Coronary artery (tissue), 2 donors: ENCODE measurements at regions not wholly inside any gene's neighbourhood (a gene's known extent, or its start where the extent isn't known, plus 50 kb on each side); places are given as distances from the start of the nearest gene placed in this dataset.

Experiments
- DNase-seq: peaks from one replicate; pipeline ENCODE4 v3.0.0-alpha.2; 2017; ENCODE audit warnings: low spot score
- H3K27ac ChIP-seq, 2 donors: fragments of 200-600 bp; sonication (generic); one replicate each; pipeline ENCODE4 v1.5.1; 2016 to 2019
- H3K4me3 ChIP-seq: fragments of 200-600 bp; sonication (generic); 2 replicates; pipeline ENCODE4 v1.5.1; 2016; ENCODE audit warnings: mild to moderate bottlenecking, moderate library complexity
- TF ChIP-seq, protein P1 (sequence below): fragments of 200-600 bp; sonication (generic); IDR thresholded peaks from one replicate; pipeline ENCODE4 v1.5.1; 2019; ENCODE audit warnings: antibody characterized with exemption

DNA sequence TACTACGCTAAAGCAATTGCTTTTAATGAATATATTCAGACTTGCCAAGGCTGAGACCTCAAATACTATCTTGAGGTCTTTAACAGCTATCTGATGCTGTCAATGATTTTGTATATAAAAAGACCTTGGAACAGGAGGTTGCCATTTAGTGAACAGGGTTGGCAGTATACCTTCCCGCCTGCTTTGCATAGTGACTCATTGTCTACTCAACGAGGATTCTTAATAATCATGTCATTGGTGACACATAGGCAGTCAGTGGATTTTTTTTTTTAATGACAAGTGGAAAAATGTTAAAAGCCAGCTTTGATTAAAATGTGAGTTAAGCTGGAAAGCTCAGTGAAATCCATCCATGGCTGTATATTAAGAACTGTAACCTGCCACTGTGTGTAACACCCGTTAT is 164.0 kb downstream of the ASMT start:
- H3K4me3 ChIP-seq: no peak overlapping the region
- no peak for DNase-seq
- H3K27ac ChIP-seq: no peak overlapping the region
- TF ChIP-seq, protein P1, sequence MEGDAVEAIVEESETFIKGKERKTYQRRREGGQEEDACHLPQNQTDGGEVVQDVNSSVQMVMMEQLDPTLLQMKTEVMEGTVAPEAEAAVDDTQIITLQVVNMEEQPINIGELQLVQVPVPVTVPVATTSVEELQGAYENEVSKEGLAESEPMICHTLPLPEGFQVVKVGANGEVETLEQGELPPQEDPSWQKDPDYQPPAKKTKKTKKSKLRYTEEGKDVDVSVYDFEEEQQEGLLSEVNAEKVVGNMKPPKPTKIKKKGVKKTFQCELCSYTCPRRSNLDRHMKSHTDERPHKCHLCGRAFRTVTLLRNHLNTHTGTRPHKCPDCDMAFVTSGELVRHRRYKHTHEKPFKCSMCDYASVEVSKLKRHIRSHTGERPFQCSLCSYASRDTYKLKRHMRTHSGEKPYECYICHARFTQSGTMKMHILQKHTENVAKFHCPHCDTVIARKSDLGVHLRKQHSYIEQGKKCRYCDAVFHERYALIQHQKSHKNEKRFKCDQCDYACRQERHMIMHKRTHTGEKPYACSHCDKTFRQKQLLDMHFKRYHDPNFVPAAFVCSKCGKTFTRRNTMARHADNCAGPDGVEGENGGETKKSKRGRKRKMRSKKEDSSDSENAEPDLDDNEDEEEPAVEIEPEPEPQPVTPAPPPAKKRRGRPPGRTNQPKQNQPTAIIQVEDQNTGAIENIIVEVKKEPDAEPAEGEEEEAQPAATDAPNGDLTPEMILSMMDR: no peak

DNA sequence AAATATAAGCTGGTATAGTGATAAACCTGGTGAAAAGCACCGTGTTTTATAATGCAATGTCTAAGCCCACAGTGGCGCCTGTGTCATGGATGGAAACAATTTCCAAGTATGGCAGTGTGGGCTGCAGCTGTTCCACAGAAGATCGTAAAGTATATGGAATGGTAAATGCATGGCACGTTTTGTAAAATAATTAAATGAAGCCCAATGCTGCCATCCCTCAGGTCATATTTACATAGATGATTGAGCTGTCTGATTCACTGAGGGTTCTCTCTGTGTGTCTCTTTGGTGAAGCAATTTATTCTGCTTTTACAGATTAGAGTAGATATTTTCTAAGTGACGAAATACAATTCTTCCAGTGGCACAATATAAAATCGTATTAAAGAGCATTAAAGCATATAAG is 164.8 kb downstream of the ASMT start:
- no peak overlapping the region for H3K27ac ChIP-seq
- no peak for DNase-seq
- H3K4me3 ChIP-seq: no peak overlapping the region
- TF ChIP-seq, protein P1: no peak

DNA sequence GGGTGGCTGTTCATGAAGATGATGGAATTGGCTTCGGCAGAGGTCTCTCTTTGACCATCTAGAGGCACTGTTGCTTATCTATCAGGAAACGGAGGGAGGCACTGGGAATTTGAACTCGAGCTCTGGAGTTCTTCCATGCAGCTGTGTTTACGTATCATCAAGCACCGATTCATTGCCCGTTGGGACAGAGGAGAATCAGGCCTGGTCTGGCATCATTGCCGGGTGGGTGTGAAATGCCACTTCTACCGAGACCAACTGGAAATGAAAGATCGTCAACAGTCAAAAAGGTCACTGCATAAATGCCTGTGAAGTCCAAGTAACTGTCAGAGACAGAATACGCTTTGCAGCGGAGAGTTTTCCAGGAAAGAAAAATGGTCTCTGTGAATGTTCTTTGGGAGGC is 166.9 kb downstream of the ASMT start:
- H3K4me3 ChIP-seq: no peak overlapping the region
- DNase-seq: no peak
- TF ChIP-seq, protein P1: no peak
- H3K27ac ChIP-seq: no peak overlapping the region

DNA sequence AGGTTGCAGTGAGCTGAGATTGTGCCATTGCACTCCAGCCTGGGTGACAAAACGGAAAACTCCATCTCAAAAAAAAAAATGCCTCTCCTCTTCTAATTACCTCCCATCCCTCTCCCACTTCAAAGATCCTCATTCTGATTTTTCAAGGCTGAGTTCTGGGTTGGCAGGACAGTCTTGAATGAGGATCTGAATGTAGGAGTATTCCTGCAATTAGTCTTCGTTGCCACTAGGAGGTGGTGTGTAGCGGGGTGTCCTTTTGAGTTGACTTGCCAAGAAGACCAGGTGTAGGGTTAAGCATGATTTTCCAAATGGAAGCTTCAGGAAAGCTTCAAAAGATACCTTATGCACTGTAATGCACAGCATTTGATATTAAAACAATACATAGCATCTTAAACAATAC is 169.9 kb downstream of the ASMT start:
- no peak for DNase-seq
- TF ChIP-seq, protein P1: no peak
- Histone ChIP-seq H3K27ac (no peak overlapping the region), H3K4me3 (no peak overlapping the region)

DNA sequence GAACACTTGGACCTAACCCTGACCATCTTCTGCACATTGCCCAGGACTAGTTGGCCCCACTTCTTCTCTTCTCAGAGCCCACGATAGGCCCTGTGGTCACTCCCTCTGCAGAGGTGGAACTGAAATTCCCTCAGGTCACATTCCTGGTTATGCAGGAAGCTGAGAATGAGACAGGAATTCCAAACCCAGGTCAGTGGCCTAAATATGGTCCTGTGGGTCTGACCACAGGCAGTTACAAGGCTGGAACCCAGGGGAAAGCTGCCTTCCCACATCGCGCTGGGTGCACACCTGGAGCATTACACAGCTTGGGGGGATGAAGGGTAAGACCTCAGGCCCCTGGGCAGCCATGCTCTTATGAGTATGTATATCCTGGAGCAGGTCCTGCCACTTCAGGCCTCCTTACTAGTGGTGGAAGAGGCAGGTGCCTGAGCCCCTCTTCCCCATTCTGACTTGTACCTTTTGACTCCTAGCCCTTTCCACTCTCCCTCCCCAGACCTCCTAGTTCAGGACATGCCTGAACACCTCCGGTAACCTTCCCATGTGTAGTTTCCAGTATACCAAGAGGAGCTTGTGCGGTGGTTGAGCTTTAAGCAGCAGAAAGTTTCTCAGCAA is 173.5 kb downstream of the ASMT start:
- no peak for DNase-seq
- TF ChIP-seq, protein P1: no peak
- no peak overlapping the region for H3K4me3 ChIP-seq
- no peak overlapping the region for H3K27ac ChIP-seq

DNA sequence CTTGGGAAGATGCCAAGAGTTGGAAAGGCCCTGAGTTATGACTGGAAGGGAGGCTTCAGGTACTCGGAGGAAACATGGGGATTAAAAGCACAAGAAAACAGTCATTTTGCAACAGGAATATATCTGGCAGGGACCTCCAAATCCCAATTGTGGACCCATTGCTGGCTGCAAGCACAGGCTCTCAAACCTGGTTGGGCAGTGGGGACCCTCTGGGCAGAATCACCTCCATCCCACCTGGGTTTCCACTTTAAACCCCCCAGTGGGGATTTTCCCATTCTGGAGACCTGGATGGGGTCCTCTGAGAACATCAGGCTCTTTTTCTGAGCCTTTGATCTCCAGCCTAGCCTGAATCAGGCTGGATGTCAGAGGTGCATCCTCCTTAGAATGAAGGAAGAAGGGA is 177.8 kb downstream of the ASMT start:
- TF ChIP-seq, protein P1: no peak
- DNase-seq: no peak
- no peak overlapping the region for H3K4me3 ChIP-seq
- H3K27ac ChIP-seq: no peak overlapping the region

DNA sequence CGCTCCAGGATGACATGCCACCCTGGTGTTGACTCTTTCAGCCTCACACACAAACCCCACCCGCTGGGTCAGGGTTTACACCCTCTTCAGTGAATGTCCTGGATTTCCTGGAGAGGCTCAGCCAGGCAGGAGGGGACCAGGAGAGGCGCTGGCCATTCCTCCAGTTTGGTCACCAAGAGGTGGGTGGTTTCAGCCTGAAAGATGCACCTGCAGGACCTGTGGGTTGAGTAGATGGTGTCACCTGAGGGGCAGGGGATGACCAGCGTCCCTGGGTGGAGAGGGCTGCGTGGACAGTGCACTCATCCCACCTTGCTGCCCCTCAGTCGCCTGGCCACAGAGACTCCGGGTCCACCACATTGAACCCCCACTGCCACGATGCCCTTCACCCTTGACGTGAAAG is 179.7 kb downstream of the ASMT start:
- Histone ChIP-seq H3K4me3 (no peak overlapping the region), H3K27ac (no peak overlapping the region)
- TF ChIP-seq, protein P1: no peak
- DNase-seq: no peak
